K562 (cell line): ENCODE measurements at regions not wholly inside any gene's neighbourhood (a gene's known extent, or its start where the extent isn't known, plus 50 kb on each side); places are given as distances from the start of the nearest gene placed in this dataset.

ENCODE experiments used
- ARHGAP35 ChIP-seq: fragments of 450-650 bp; IDR thresholded peaks from 2 replicates; pipeline ENCODE4 v1.6.1; 2018; ENCODE audit not compliant: partially characterized antibody
- CREB1 ChIP-seq, 2 experiments: sonication (generic) in 1 of 2; formaldehyde crosslinking in 1 of 2; IDR thresholded peaks; 2 replicates each; pipeline versions ENCODE4 v1.6.1 to v1.8.0; 2012 to 2022; ENCODE audit warnings: inconsistent platforms in 1 of 2, mild to moderate bottlenecking in 1 of 2, missing genetic modification reagents in 1 of 2, moderate library complexity in 1 of 2
- EHMT2 ChIP-seq: fragments of 450-650 bp; IDR thresholded peaks from 2 replicates; pipeline ENCODE4 v1.6.1; 2018; ENCODE audit warnings: antibody characterized with exemption
- ETV1 ChIP-seq: fragments of 450-650 bp; conservative IDR thresholded peaks from 2 replicates; pipeline ENCODE4 v1.6.1; 2016; ENCODE audit warnings: missing genetic modification characterization, control low read depth, low read depth, missing compliant biosample characterization
- KLF1 ChIP-seq: fragments of 450-650 bp; IDR thresholded peaks from 2 replicates; pipeline ENCODE4 v1.6.1; 2016; ENCODE audit warnings: missing genetic modification characterization, missing compliant biosample characterization
- KLF10 ChIP-seq: fragments of 250-450 bp; sonication (Bioruptor Pico); IDR thresholded peaks from 2 replicates; pipeline ENCODE4 v1.6.1; 2021; ENCODE audit warnings: matching md5 sums
- MEF2D ChIP-seq: conservative IDR thresholded peaks from 2 replicates; pipeline ENCODE4 v1.6.1; 2016; ENCODE audit warnings: low read depth, missing genetic modification characterization, missing compliant biosample characterization
- NCOA2 ChIP-seq, 2 experiments: fragments of 450-650 bp; IDR thresholded peaks; 2 replicates each; pipeline ENCODE4 v1.6.1; 2018; ENCODE audit warnings: mild to moderate bottlenecking in 2 of 2, moderate library complexity in 1 of 2; ENCODE audit not compliant: partially characterized antibody in 2 of 2
- RAD21 ChIP-seq, 2 experiments: fragments of 250-450 bp in 1 of 2; fragments of 450-650 bp in 1 of 2; sonication (Bioruptor Pico) in 1 of 2; formaldehyde crosslinking in 1 of 2; IDR thresholded peaks in 1 of 2; conservative IDR thresholded peaks in 1 of 2; 2 replicates each; pipeline versions ENCODE4 v1.4.0 to v1.8.0; 2020 to 2022; ENCODE audit warnings: mild to moderate bottlenecking in 2 of 2, moderate library complexity in 1 of 2
- RBM17 ChIP-seq: fragments of 200-400 bp; formaldehyde crosslinking; IDR thresholded peaks from 2 replicates; pipeline ENCODE4 v1.6.1; 2017; ENCODE audit warnings: low read depth, mild to moderate bottlenecking, low read length, borderline replicate concordance
- RBM34 ChIP-seq: fragments of 200-400 bp; formaldehyde crosslinking; IDR thresholded peaks from 2 replicates; pipeline ENCODE4 v1.6.1; 2018; ENCODE audit warnings: low read length, borderline replicate concordance; ENCODE audit not compliant: insufficient read depth
- RFX1 ChIP-seq: fragments of 450-650 bp; IDR thresholded peaks from 2 replicates; pipeline ENCODE4 v1.6.1; 2016; ENCODE audit warnings: mild to moderate bottlenecking, moderate library complexity
- SMAD4 ChIP-seq: fragments of 250-450 bp; sonication (Bioruptor Pico); conservative IDR thresholded peaks from 2 replicates; pipeline ENCODE4 v1.8.0; 2021; ENCODE audit warnings: inconsistent platforms, mild to moderate bottlenecking, moderate library complexity
- SREBF1 ChIP-seq: fragments of 150-350 bp; IDR thresholded peaks from 2 replicates; pipeline ENCODE4 v1.6.1; 2014; ENCODE audit warnings: antibody characterized with exemption, low read depth, low read length, borderline replicate concordance
- YY1 ChIP-seq, 3 experiments: IDR thresholded peaks; 2 replicates each; pipeline ENCODE4 v1.6.1; 2011; ENCODE audit warnings: low read length in 2 of 3, mild to moderate bottlenecking in 2 of 3, moderate library complexity in 2 of 3, borderline replicate concordance in 1 of 3, control low read depth in 1 of 3, low read depth in 1 of 3; ENCODE audit not compliant: insufficient read depth in 3 of 3, insufficient replicate concordance in 2 of 3, control insufficient read depth in 1 of 3, insufficient read length in 1 of 3; ENCODE audit errors: extremely low read depth in 1 of 3
- ZNF239 ChIP-seq: fragments of 250-450 bp; sonication (Bioruptor Pico); IDR thresholded peaks from 2 replicates; pipeline ENCODE4 v1.4.0; 2020; ENCODE audit warnings: mild to moderate bottlenecking
- ZNF444 ChIP-seq: fragments of 250-450 bp; sonication (Bioruptor Pico); IDR thresholded peaks from 2 replicates; pipeline ENCODE4 v1.4.0; 2020; ENCODE audit warnings: mild to moderate bottlenecking, moderate library complexity
- ZNF561 ChIP-seq: fragments of 450-650 bp; formaldehyde crosslinking; conservative IDR thresholded peaks from 2 replicates; pipeline ENCODE4 v1.4.0; 2020; ENCODE audit warnings: mild to moderate bottlenecking, moderate library complexity
- TF ChIP-seq, protein P1 (sequence below): fragments of 450-650 bp; IDR thresholded peaks from 2 replicates; pipeline ENCODE4 v1.6.1; 2016
- TF ChIP-seq, protein P2 (sequence below): fragments of 450-650 bp; IDR thresholded peaks from 2 replicates; pipeline ENCODE4 v1.6.1; 2014; ENCODE audit warnings: low read depth, mild to moderate bottlenecking, moderate library complexity, borderline replicate concordance
- TF ChIP-seq, protein P3 (sequence below): sonication (generic); formaldehyde crosslinking; IDR thresholded peaks from 2 replicates; pipeline ENCODE4 v1.8.1; 2023; ENCODE audit warnings: mild to moderate bottlenecking, missing genetic modification reagents
- TF ChIP-seq, protein P4 (sequence below): IDR thresholded peaks from 2 replicates; pipeline ENCODE4 v1.6.1; 2014; ENCODE audit warnings: antibody characterized with exemption

DNA sequence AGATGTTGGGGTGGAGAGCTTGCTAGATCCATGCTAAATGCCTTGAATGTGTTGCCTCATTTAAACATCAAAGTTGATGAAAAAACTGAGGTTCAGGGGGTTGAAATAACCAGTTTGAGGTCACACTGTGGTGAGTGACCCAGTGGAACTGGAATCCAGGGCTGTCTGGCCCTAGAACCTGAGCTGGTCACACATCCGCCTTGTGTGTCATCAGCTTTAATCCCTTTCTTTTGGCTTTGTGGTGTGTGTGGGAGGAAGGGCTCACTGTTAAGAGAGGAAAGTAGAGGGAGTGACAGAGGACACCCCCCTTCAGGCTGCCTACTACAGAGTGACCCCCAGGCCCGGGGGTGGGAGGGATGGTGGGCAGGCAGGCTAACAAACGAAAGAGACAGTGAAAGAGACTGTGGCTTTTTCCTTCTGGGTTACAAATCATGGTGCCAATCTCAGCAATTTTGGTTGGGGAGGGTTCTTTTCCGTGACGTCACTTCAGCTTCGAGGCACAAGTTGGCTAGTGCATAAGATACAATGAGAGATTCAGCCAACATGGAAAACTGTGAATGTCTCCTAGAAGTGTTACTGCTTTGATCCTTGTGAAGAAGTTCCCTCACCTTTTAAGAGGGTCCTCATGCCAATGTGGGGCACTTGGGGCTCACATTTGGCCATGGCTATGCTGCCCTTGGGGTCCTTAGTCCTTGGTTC lies 164.9 kb downstream of the DLEU7 start (continued):
- peak; percentile 42 for TF ChIP-seq SMAD4 (CRISPR knock-in tag)
- TF ChIP-seq ZNF561, result no peak
- TF ChIP-seq RBM34, result no peak
- TF ChIP-seq RFX1, result no peak
- TF ChIP-seq, protein P1, sequence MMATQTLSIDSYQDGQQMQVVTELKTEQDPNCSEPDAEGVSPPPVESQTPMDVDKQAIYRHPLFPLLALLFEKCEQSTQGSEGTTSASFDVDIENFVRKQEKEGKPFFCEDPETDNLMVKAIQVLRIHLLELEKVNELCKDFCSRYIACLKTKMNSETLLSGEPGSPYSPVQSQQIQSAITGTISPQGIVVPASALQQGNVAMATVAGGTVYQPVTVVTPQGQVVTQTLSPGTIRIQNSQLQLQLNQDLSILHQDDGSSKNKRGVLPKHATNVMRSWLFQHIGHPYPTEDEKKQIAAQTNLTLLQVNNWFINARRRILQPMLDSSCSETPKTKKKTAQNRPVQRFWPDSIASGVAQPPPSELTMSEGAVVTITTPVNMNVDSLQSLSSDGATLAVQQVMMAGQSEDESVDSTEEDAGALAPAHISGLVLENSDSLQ, result no peak
- no peak for TF ChIP-seq NCOA2 (IDR thresholded peaks at IDR 0.05; ENCODE audit: partially characterized antibody in 2 of 2)
- no peak for TF ChIP-seq KLF10
- TF ChIP-seq, protein P2, sequence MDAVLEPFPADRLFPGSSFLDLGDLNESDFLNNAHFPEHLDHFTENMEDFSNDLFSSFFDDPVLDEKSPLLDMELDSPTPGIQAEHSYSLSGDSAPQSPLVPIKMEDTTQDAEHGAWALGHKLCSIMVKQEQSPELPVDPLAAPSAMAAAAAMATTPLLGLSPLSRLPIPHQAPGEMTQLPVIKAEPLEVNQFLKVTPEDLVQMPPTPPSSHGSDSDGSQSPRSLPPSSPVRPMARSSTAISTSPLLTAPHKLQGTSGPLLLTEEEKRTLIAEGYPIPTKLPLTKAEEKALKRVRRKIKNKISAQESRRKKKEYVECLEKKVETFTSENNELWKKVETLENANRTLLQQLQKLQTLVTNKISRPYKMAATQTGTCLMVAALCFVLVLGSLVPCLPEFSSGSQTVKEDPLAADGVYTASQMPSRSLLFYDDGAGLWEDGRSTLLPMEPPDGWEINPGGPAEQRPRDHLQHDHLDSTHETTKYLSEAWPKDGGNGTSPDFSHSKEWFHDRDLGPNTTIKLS, result no peak
- no peak for TF ChIP-seq KLF1 (tag)
- no peak for TF ChIP-seq CREB1 (IDR thresholded peaks at IDR 0.05)
- 0 out of 2 replicates have a peak, but pooled peaks have one; percentile 34 for TF ChIP-seq CREB1 (CRISPR knock-in tag; IDR thresholded peaks at IDR 0.05)
- TF ChIP-seq, protein P3, sequence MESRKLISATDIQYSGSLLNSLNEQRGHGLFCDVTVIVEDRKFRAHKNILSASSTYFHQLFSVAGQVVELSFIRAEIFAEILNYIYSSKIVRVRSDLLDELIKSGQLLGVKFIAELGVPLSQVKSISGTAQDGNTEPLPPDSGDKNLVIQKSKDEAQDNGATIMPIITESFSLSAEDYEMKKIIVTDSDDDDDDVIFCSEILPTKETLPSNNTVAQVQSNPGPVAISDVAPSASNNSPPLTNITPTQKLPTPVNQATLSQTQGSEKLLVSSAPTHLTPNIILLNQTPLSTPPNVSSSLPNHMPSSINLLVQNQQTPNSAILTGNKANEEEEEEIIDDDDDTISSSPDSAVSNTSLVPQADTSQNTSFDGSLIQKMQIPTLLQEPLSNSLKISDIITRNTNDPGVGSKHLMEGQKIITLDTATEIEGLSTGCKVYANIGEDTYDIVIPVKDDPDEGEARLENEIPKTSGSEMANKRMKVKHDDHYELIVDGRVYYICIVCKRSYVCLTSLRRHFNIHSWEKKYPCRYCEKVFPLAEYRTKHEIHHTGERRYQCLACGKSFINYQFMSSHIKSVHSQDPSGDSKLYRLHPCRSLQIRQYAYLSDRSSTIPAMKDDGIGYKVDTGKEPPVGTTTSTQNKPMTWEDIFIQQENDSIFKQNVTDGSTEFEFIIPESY, result no peak
- TF ChIP-seq ETV1 (tag), result no peak
- TF ChIP-seq ZNF239 (CRISPR knock-in tag), result no peak
- TF ChIP-seq RBM17, result no peak
- TF ChIP-seq ZNF444, result no peak
- TF ChIP-seq, protein P4, sequence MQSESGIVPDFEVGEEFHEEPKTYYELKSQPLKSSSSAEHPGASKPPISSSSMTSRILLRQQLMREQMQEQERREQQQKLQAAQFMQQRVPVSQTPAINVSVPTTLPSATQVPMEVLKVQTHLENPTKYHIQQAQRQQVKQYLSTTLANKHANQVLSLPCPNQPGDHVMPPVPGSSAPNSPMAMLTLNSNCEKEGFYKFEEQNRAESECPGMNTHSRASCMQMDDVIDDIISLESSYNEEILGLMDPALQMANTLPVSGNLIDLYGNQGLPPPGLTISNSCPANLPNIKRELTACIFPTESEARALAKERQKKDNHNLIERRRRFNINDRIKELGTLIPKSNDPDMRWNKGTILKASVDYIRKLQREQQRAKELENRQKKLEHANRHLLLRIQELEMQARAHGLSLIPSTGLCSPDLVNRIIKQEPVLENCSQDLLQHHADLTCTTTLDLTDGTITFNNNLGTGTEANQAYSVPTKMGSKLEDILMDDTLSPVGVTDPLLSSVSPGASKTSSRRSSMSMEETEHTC, result no peak
- no peak for TF ChIP-seq SREBF1
- 0 out of 4 replicates have a peak, but pooled peaks of 1 of the 2 experiments have one; percentile 5 for TF ChIP-seq RAD21 (CRISPR knock-in tag; conservative IDR thresholded peaks at IDR 0.05 in 1 of 2, IDR thresholded peaks at IDR 0.05 in 1 of 2)
- TF ChIP-seq YY1 (IDR thresholded peaks at IDR 0.05; ENCODE audit: borderline replicate concordance in 1 of 3, control insufficient read depth in 1 of 3, extremely low read depth in 1 of 3, insufficient read depth in 3 of 3, insufficient read length in 1 of 3, insufficient replicate concordance in 2 of 3, low read depth in 1 of 3, low read length in 2 of 3), result no peak
- no peak for TF ChIP-seq MEF2D (tag)
- no peak for TF ChIP-seq EHMT2
- TF ChIP-seq ARHGAP35, result no peak
